ENCODE measurements at regions not wholly inside any gene's neighbourhood (a gene's known extent, or its start where the extent isn't known, plus 50 kb on each side); places are given as distances from the start of the nearest gene placed in this dataset.
"Not testable (repeated sequence)": the region's sequence is repeated elsewhere in the genome, so short reads cannot be mapped to it uniquely, and the experiment has no call there.

GRCh38 chr21:31609081-31609480 lies 50.4 kb upstream of the SOD1 start:
- DNase-seq = no peak

- DNase-seq = no peak
Observed at GRCh38 chr21:31607791-31608190, 51.7 kb upstream of the SOD1 start.

GRCh38 chr21:31606081-31606874 lies 53.2 kb upstream of the SOD1 start:
- no peak for DNase-seq

- DNase-seq = peak; percentile 74
Observed at GRCh38 chr21:31604591-31605190, 54.8 kb upstream of the SOD1 start.

- no peak for DNase-seq
Observed at GRCh38 chr21:31599563-31599962, 59.9 kb upstream of the SOD1 start.

- DNase-seq = no peak
Observed at GRCh38 chr21:31599013-31599412, 60.5 kb upstream of the SOD1 start.

- DNase-seq = no peak
Observed at GRCh38 chr21:31597683-31598082, 61.8 kb upstream of the SOD1 start.

GRCh38 chr21:31596055-31596454 lies 63.4 kb upstream of the SOD1 start:
- no peak for DNase-seq

- no peak for DNase-seq
Observed at GRCh38 chr21:31594726-31595125, 64.8 kb upstream of the SOD1 start.

- no peak for DNase-seq
Observed at GRCh38 chr21:31594279-31594678, 65.2 kb upstream of the SOD1 start.

- DNase-seq = no peak
Observed at GRCh38 chr21:31592963-31593560, 66.4 kb upstream of the SOD1 start.

GRCh38 chr21:31592516-31592915 lies 67.0 kb upstream of the SOD1 start:
- DNase-seq = no peak

- DNase-seq = no peak
Observed at GRCh38 chr21:31589820-31590219, 69.7 kb upstream of the SOD1 start.

- DNase-seq = no peak
Observed at GRCh38 chr21:31586118-31586517, 73.4 kb upstream of the SOD1 start.

- not testable (repeated sequence) for DNase-seq
Observed at GRCh38 chr21:31583937-31584336, 75.6 kb upstream of the SOD1 start.

- no peak for DNase-seq
Observed at GRCh38 chr21:31583498-31583897, 76.0 kb upstream of the SOD1 start.

- peak; percentile 77 for DNase-seq
Observed at GRCh38 chr21:31580866-31581276, 78.6 kb upstream of the SOD1 start.

- no peak for DNase-seq
Observed at GRCh38 chr21:31577271-31577670, 82.2 kb upstream of the SOD1 start.

- DNase-seq = no peak
Observed at GRCh38 chr21:31576428-31576827, 83.1 kb upstream of the SOD1 start.

- no peak for DNase-seq
Observed at GRCh38 chr21:31573217-31573616, 86.3 kb upstream of the SOD1 start.

- no peak for DNase-seq
Observed at GRCh38 chr21:31571879-31572278, 87.6 kb upstream of the SOD1 start.

- DNase-seq = no peak
Observed at GRCh38 chr21:31570824-31571566, 88.5 kb upstream of the SOD1 start.

GRCh38 chr21:31566611-31567010 lies 92.9 kb upstream of the SOD1 start:
- DNase-seq = no peak

GRCh38 chr21:31566064-31566463 lies 93.4 kb upstream of the SOD1 start:
- no peak for DNase-seq
